GM19455 (cell line): ENCODE measurements at regions not wholly inside any gene's neighbourhood (a gene's known extent, or its start where the extent isn't known, plus 50 kb on each side); places are given as distances from the start of the nearest gene placed in this dataset.
A peak's percentile ranks its signal among the peaks of the same experiment; 100 is the strongest.

Source experiments
- ATAC-seq: cut with Tn5 transposase; IDR thresholded peaks from one replicate; pipeline ENCODE4 v1.9.1; 2021; ENCODE audit not compliant: unreplicated experiment

DNA sequence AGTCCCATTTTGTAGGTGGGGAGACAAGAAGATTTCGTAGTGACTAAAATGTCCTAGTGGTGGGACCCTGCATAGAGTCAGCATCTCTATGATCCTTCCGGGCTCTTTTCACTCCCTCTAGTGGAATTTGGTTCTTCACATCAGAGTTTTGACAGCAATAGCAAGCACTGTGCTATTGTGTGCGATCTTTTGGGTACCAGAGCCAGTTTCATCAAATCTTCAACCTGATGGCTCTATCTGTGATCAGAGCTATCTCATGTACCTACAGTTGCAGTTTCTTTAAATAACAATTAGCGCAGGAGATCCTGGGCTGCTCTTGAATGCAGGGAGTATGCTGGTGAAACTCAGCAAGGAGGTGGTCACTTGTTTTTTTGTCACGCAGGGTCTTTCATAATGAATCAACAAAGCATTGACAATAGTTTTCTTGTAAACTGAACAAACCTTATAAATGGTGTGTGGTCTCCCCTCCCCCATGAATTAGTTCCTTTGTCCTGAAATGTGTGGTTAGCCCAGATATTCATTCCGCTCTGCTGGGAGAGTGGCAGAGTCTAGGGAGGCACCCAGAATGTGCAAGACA is 257.2 kb upstream of the SOX2 start:
- no peak for ATAC-seq

DNA sequence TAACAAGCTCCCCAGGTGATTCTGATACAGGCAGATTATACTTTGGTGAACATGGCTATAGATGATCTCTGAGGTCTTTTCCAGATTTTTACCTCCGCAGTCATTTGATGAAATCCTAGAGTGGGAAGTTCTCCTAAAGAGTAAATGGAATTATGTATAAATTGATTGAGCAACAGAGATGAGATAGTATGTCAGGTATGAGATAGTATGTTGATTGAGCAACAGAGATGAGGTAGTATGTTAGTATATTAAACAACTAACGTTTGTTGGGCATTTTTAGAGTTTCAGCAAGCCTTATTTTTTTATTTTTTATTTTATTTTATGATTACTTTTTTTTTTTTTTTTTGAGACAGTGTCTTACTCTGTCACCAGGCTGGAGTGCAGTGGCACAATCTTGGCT is 265.0 kb upstream of the SOX2 start:
- ATAC-seq = no peak

DNA sequence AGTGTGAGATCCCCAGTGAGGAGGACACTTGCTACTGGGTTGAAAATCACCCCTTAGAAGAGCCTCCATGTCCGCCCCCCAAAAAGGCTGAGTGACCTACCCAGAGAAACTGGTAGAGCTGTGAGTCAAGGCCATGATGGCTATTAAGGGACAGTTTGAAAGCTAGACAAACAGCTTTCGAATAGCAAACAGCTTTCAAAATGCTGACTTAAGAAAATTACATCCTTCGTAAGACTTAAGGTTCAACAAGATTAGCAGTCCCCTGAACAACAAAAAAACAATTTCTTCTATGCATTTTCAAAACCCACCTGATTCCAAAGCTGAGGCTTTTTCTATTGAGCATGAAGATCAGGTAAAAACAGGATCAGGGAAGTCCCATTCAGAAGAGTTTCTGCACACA is 269.7 kb upstream of the SOX2 start:
- no peak for ATAC-seq

DNA sequence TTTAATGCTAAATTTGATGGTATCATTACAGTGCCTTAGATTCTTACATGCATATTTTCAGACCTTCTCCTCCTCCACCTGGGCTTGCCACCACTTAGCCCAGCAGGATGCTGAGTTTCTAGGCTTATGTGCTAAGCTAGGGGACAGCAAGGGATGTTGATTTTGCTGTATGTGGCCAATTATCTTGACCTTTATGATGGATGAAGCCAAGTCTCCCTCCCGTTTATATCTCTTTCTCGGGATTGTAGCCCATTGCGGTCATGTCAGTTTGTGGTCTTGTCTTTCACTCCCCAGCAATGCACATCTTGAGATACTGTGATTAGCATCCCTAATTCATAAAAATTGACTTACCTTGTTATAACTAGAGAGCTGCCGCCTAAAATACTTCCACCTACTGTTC is 278.7 kb upstream of the SOX2 start:
- no peak for ATAC-seq

DNA sequence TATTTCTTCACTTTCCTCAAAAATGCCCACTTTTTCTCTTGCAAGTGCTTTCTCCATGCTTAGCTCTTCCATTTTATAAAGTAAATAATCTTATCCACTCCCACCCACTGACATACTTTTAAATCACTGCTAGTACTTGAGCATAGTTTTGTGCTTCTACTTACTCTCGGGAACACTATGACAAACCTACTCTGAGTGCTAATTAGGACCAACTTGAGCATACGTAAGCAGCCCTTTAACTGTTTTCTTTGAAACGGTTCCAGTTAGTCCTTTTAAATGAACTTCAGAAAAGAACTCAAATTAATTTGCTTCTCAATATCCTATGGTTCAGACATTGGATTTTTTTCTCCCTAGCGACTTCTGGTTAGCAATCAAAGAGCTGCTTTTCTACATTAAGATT is 280.0 kb upstream of the SOX2 start:
- ATAC-seq = no peak

DNA sequence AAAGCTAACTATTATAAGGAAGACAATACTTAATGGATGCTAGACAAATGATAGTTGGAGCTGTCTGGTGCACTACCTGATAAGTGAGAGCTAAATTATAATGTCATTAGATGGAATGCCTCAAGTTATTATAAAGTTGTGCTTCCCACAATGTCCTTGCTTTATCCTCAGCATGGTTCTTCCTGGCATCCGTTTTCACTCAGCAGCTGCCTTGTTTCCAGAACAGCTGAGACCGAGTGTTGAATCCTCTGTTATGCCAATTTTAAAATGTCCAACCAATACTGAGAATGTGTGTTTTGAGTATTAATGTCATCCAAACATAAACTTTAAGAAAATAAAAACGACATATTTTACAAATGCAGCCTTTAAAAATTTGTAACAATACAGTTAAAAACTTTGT is 286.7 kb upstream of the SOX2 start:
- no peak for ATAC-seq

DNA sequence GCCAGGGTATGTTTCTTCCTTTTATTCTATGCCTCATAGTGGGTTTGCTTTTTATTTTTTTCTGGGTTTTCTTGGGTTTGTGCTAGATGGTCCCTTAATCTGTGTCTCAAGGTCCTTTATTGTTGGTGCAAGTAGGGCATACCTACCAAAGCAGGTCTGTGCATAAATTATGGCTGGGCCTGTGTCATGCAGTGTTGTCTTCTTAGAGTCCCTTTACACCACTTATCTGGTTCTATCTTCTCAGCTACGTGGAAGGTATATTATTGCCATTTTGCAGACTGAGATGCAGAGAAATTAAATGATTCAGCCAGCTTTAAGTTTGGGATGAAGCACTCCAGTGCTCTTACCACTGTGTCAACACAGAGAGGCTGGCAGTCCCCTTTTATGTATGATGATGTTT is 293.5 kb upstream of the SOX2 start:
- ATAC-seq = no peak

DNA sequence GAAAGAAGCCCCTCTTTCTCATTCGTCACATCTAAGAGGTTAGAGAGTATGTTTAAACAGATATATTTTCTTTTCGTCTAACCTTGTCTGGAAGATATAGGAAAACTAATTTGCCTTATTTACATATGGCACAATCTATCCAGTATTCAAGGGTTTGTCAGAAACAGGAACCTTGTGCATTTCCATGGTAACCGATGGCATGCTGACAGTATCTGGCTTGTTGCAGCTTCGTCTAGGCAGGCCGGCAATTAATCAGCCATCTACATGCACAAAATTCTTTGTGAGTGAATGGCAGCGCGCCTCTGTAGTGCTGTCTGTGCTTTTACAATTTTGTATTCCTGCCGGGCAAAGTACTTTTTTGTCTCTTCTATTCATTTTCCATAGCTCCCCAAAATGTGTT is 294.0 kb upstream of the SOX2 start:
- ATAC-seq = no peak

DNA sequence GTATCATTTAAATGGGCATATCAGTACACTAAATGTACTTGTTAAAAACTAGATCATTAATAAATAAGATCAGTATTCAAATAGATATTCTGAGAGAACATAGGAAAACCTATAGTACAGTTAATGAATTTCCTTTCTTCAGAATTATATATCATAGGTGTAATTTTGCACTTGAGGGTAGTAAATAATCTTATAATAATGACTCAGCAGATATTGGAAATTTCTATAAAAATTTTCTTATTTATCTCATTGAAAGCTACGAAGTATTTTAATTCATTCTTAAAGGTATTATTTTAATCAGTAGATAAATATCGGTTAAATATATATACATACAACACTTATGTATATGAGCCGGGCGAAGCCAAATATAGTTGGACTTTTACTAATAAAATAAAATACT is 300.9 kb upstream of the SOX2 start:
- no peak for ATAC-seq

DNA sequence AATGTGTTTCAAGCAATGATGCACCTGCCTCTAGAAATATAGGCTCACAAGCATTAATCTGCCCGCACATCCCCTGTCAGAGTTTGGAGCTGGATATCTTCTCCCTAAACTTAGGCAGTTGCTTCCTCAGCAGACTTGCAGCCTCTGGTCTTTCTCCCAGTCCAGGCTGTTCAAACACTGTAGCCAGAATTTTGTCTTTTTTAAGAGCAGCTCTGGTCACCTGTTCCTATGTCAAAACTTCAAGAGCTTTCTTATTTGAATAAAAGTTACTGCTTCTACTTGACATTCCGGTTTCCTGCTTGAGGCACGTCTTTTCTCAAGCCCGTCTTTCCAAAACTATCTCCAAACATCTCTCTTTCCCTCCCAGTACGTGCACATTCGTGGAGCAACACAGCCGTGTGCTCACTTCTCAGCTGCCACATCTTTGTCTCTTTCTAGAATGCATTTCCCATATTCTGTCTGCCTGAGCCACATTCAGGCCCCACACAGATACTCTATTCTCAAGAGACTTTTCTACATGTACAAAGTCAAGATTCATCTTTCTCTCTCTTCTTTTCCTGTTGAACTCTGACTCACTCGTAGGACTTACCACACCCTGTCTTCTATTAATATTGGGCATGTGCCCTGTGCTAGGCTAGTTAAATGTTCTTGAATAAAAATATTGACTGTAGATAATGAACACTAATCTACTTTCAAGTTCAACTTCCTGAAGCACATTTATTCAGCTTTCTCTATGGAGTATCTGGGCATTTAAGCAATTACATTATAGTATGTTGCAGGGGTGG is 307.7 kb upstream of the SOX2 start:
- ATAC-seq = no peak

DNA sequence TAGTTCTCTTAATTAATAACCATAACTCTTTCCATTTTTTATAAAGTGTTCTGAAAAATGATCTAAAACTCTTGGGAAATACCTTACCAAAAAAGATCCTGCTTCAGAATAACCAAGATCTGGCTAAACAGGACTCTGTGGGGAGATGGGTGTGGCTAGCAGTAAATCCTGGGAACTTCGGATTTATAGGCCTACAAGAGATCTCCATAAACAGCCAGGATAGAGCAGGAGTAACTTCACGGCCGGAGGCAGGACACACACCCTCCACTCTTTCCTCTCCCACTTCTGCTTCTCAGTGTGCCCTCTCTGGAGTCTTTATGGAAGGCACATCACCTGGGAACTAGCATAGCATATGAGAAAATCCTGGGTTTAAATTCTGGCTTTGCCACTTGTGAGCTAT is 309.4 kb upstream of the SOX2 start:
- no peak for ATAC-seq

DNA sequence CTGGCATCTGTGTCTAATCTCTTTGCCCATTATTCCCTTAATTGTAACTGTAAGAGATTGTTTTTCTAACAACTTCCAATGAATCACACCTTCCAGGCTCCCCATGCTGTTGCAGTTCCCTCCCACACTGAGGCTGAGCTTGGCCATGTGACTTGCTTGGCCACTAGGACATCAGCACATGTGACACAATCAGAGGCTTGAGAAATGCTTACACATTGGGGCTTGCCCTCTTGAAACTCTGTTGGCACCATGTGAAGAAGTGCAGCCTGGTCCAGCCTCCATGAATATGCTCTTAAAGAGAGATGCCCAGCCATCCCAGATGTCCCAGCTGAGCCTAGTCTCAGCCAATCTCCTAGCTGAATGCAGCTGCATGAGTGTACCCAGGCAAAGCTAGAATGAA is 326.8 kb upstream of the SOX2 start:
- no peak for ATAC-seq

DNA sequence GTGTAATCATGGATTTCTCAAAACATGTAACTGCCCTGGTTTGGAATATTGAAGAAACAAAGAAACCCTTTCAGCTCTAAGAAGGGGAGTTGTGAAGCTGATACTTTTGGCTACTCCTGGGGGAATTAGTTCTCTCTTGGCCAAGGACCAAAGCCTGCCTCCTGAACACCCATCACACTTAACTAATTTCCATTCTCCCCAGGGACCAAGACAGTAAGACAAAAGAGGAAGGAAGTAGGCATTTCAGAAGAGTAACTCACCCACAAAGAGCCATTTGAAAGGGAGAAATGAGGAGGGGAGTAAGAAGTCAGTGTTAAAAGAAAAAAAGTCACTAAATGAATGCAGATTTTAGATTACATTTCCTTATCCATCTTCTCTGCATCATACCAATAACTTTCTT is 328.0 kb upstream of the SOX2 start:
- no peak for ATAC-seq

DNA sequence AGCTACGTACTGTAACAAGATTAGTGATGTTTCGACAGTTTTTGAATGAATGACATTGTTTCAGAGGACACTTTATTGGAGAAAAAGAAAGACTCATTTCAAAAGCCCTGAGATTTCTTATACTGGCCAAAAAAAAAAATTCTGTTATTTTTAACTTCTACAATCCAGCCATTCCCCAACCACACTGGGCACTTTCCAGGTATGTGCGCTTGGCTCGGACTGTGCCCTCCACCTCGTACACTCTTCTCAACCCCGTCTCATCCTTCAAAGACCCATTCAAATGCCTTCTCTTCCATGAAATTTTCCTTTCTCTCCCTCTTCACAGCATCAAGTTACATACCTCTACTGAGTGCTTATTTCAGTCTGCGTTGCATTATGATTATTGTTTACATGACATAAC is 328.5 kb upstream of the SOX2 start:
- no peak for ATAC-seq

DNA sequence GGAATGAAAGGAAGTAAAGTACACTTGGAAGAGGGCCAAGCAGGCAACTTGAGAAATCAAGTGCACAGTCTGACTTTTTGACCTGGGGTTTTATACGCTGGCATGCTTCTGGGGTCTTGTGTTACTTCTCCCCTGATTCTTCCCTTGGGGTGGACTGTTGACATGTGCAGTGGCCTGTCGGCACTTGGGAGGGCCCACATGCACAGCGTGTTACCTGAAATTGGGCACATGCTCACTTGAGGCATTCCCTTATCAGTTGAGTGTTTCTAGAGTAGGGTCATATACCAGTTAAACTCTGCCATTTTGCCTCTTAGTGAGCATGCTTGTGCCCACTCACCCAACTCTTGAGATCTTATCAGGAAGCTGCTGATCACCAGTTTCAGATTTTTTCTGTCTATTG is 329.1 kb upstream of the SOX2 start:
- ATAC-seq = no peak

DNA sequence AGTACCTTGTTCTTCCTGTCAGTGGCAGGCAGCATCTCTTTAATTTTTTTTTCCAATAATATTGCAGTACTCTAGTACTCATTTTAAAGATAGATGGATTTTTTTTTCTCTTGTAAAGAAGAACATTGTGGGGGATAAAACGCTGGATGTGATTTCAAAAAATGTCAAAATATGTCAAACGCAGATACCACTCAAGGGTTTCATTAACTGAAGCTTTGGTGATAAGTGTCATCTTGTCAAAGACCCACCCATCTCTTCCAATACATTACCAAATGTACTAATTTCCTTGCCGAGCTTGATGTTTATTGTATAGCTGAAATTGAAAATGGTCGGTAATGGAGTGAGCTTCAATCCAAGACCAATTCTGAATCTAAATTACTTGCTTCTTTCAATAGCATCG is 332.4 kb upstream of the SOX2 start:
- no peak for ATAC-seq

DNA sequence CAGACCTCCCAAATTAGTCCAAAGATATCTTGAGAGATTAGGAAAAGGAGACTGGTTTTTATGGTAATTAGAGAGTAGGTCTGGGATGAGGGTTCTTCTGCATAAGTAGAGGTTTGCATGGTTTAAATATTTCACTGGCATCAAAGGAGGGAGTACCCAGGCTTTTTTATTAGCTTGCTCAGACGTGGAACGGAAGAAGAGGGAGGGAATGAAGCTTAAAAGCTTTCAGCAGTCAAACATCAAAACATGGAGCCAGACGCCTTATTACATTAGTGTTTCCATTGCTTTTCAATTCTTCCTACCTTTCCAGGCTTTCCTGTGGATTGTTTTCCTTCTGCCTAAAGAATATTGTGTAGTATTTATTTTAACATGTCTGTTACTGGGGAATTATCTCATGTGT is 342.1 kb upstream of the SOX2 start:
- no peak for ATAC-seq

DNA sequence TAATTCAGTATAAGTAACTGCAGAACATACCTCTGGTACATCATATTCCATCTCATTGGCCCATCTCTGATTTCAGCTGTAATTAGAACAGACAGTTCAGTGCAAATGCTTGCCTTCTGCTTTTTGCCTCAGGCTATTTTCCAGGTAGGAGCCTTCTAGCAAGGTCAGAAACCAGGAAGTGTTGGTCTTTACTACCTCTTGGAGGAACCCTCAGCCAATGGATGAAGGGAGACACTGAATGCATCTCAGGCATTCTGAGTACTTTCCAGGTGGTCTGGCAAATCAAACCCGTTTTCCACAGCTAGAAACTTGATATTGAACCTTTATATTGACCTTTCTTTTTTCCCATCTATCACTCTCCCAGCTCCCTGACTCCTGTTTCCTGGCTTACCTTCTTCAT is 348.5 kb upstream of the SOX2 start:
- ATAC-seq = no peak

DNA sequence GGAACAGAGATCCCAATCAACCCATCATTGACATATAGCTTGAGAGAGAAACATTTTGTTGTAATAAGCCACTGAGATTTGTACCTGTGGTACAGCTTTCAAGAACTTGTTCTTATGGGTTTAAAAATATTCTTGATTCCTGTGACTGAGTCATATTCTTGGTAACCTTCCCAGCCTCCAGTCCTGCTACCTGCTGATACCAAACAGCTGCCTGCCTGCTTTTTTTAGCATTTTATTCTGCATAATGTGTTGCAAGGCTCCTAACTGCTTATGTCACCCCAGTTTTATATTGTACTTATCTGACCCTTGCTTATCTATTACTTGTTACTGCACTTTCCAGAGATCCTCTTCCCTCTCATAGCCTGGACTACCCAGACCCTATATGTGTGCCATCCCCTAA is 349.3 kb upstream of the SOX2 start:
- ATAC-seq = no peak

DNA sequence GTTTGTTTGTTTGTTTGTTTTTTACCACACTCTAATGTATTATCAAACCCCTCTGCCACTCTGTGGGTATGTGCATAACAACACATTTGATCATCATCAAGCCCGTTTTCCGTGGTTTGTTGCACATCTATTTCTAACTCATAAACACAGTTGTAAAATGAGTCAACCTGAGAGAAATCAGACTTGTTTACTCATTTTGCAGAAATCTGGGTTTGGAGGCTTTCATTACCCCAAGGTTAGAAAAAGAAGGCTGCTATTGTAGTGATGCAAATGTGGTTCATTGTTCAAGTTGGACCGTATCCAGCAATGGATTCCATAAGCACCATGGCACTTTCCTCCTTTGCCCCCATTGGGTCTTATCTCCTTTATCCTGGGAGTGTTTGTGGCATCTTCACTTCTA is 353.2 kb upstream of the SOX2 start:
- ATAC-seq = peak; percentile 60

DNA sequence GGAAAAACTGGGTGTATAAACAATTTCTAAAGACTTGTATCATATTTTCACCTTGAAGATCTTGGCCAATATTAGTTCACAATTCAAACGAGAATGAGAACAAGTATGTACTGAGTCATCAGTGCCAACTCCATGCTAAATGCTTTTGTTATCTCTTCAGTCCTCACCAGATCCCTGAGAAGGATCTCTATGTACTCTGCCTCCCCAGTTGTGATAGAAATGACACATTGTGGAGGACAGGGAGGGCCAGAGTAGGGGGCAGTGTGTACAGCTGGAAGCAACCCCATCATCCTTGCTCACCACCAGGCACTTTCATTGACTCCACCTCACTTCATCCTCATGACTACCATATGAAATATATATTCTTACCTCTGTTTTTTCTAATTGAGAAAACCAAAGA is 353.7 kb upstream of the SOX2 start:
- no peak for ATAC-seq

DNA sequence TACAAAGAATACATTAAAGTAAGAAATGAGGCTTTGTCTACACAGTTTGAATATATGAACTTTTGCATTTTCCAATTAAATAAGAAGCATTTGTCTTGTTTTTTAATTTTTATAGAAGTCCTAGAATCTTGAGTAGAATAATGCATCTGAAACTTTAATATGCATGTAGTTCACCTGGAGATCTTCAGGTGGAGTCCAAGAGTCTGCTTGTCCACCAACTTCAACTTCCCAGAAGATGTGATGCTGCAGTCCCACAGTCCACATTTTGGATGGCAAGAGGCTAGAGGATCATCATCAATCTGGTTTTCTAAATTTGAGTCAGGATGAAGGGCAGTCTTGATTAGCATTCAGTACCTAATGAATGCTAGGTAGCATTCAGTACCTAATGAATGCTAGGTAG is 357.6 kb upstream of the SOX2 start:
- ATAC-seq = no peak

DNA sequence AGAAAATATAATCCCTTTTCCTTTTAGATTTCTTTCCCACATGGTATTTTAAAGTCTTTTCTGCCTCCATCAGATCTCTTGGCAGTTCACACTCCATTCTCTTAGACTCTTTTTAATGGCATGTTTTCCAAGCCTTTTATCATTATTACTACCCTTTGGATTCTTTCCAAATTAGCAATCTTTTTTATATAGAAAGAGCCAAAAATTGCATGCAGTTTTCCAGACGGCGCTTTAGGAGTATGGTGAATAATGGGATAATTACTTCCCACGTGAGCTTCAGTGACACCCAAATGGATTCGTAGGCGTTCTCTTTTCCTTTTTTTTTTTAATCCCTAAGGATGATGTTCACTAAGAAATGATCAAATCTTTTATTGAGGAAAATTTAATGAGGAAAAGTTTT is 354.8 kb upstream of the DNAJC19 start:
- ATAC-seq = no peak
